GM12875 (cell line): ENCODE measurements at regions not wholly inside any gene's neighbourhood (a gene's known extent, or its start where the extent isn't known, plus 50 kb on each side); places are given as distances from the start of the nearest gene placed in this dataset.

Experiments used
- H3K4me3 ChIP-seq: one replicate; pipeline ENCODE4 v1.5.1; 2011; ENCODE audit warnings: low read depth, low read length, control low read depth
- CTCF ChIP-seq: IDR thresholded peaks from 2 replicates; pipeline ENCODE4 v1.5.1; 2011; ENCODE audit warnings: low read depth, mild to moderate bottlenecking, control low read depth, inconsistent platforms, low read length, moderate library complexity, borderline replicate concordance; ENCODE audit not compliant: insufficient read depth

- H3K4me3 ChIP-seq: no peak overlapping the region
- no peak for TF ChIP-seq CTCF
These were observed 350.9 kb upstream of the NBEA start for GRCh38 chr13:34591129-34591528.

GRCh38 chr13:34591900-34592529 lies 350.1 kb upstream of the NBEA start:
- no peak overlapping the region for H3K4me3 ChIP-seq
- TF ChIP-seq CTCF: no peak

GRCh38 chr13:34593658-34594057 lies 348.4 kb upstream of the NBEA start:
- TF ChIP-seq CTCF: no peak
- no peak overlapping the region for H3K4me3 ChIP-seq

- no peak for TF ChIP-seq CTCF
- H3K4me3 ChIP-seq: no peak overlapping the region
These were observed 347.6 kb upstream of the NBEA start for GRCh38 chr13:34594507-34594906.

- no peak for TF ChIP-seq CTCF
- no peak overlapping the region for H3K4me3 ChIP-seq
These were observed 333.7 kb upstream of the NBEA start for GRCh38 chr13:34608331-34608730.

- TF ChIP-seq CTCF: no peak
- no peak overlapping the region for H3K4me3 ChIP-seq
These were observed 330.4 kb upstream of the NBEA start for GRCh38 chr13:34611671-34612070.

GRCh38 chr13:34617473-34618083 lies 324.5 kb upstream of the NBEA start:
- no peak overlapping the region for H3K4me3 ChIP-seq
- no peak for TF ChIP-seq CTCF
